NCI-H1417 (cell line): ENCODE measurements at regions not wholly inside any gene's neighbourhood (a gene's known extent, or its start where the extent isn't known, plus 50 kb on each side); places are given as distances from the start of the nearest gene placed in this dataset.

Experiments used
- DNase-seq, 3 experiments: peaks; one replicate each; lab custom pipeline; 2025; lab: John Stamatoyannopoulos, UW

DNA sequence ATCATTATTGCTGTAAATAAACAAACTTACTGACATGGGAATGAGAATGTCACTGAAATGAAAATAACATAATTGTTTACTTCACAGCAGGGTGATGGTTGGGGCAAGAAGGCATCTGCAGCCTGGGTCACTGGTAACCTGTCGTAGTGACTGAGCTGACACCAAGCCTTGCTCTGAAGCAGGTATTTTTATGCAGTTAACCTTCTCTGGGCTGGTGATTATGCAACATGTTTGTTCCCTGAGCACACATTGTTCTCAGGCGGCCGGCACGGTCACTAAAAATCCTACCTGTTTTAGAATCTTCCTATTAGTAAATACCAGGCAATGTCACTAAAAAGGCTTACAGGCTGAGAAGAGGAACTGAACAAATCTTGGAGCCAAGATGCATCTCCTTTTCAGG, 157.7 kb upstream of the NR3C1 start:
- peak in 1 of 3 experiments; percentile 1 for DNase-seq

DNA sequence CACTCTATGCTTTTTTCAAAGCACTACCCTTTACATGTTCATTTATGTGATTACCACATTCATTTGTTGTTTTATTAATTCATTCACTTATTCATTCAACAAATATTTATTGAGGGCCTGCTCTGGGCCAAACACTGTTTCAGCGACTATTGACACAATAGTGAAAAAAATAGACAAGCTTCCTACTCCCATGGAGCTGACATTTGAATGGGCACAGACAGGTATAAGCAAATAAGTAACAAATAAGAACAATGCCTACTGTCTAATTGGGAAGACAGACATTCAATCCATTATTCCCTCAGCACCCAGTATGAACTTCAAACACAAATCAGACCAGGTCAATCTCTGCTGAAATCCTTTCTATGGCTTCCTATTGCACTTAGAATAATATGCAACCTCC, 156.9 kb upstream of the NR3C1 start:
- DNase-seq, result peak in 1 of 3 experiments; percentile 4

DNA sequence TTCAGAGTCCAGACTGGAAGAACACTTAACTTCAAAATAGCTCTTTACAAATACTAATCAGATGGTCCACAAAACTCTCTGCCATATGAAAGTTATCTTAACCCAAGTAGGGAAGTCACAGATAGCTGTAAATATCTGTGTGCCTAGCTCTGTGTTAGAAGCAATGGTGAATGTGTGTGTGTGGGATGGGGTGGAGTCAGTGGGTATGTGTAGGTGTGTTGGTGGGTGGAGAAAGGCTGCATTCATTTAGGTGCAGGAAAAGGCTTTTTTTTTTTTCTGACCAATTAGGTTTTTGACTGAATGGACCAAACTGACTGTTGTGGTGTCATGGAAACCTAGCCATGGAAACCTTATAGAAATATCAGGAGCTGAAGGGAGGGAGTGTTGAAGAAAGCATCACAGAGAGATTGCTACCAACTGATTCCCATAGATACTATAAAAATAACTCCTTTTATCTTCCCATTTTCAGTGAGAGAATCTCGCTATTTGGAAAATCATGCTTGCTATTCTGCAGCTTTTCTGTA, 156.2 kb upstream of the NR3C1 start:
- DNase-seq, result peak in 1 of 3 experiments; percentile 4

DNA sequence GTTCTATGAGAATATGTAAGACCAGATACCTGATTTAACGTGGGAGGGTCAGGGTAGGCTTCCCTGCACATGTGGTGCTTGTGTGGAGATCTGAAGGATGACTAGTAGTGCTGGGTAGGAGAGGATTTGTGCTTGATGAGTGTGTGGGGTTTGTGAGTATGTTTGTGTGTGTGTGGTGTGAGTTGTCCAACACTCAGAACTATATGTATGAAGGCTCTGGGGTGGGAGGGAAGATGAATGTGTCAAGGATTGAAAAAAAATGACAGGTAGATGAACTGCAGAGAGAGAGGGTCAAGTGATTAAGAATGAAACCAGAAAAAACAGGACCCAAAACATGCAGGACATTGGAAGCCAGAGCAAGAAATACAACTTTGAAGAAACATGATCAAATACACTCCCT, 154.6 kb upstream of the NR3C1 start:
- no peak for DNase-seq

DNA sequence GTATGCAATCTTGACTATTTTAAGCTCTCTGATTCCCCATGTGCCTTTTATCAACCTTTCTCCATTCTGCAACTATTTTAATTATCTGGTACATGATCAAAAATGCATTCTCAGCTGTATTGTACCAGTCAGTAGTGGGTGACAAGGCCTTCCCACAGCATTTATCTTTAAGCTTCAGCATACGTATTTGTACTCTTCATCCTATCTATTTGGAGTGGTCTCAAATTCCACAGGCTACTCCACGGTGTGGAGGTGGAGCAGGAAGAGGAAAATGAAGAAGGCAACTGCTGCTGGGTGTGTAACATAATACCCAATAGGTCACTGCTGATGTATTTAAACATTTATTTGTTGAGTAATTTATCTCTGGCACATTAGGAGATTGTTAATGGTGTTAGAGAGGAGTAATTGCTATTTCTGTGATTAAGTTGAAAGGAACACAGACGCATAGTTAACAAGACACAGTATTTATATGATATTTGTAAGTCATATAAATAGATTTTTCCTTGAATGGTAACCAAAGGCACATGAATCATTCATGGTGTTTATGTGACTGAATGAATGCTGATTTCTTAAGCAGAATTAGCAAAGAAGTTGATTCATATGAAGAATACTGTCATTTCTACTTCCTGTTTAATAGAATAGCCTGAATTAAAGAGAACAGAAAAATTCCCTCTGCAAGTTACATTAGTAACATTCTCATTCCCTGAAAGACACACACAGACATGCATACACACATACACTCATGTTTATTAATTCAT, 153.8 kb upstream of the NR3C1 start:
- DNase-seq, result peak; percentile 14 to 78 (median 21)

DNA sequence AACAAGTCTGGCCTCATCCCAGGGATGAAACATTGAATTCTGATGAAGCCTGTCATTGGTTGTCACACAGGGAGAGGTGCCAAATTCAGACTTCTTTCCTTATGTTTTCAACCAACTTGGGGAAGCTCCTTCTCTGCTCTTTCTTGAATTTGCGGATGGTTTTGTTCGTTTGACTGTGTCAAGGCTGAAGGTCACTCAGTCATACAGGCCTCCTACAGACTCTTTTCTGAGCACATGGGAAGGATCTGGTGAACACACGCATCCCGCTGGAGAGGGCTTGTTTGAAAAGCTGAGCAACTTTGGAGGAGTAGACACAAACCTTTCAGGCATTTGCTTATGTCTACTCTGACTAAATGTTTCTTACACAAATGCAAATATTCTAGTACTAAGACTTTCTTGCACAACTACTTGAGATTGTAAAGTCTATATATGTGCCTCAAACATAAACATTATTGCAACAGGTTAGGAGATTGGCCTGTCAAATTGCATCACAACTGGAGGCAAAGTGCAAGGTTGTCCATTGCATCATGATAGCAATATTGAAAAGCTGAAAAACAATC, 151.5 kb upstream of the NR3C1 start:
- DNase-seq, result no peak

DNA sequence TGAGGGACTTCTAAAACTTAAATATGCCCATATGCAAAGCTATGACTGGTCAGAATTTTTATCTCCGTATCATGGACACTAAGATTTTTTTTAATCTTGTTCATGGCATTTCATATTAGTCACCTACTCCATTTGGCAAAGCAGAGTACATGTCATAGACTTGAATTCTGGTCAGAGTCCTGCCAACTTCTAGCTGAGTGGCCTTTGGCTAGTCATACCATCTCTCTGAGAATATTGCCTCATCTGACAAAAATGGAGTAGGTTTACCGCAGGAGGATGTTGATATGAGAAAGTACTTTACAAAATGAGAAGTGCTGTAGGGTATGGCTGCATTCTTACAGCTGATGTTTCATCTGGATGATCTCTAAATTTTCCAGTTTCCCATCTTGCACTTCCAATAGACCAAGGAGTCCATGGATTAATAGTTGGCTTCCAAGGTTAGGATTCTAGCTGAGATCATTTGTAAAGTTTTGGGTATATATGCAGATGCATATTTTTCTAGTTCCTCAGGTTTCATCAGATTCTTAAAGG, 150.8 kb upstream of the NR3C1 start:
- no peak for DNase-seq

DNA sequence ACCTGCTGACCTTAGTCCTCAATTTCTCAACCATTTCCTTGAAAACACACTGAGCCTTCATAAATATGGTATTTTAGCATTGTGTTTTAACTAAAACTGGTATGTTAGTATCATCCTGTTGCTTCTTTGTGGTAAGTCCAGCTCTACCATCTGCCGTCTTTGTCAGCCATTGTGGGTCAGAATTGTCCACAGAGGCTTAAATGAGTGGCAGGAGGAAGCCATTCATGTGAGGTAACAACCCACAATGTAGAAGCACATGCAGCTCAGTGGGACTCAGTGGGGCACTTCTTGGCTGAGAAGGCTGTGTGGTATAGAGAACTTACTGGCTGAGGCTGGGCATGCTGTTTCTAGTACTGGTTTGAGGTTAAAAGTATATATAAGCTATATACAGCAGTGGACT, 149.2 kb upstream of the NR3C1 start:
- DNase-seq, result no peak

DNA sequence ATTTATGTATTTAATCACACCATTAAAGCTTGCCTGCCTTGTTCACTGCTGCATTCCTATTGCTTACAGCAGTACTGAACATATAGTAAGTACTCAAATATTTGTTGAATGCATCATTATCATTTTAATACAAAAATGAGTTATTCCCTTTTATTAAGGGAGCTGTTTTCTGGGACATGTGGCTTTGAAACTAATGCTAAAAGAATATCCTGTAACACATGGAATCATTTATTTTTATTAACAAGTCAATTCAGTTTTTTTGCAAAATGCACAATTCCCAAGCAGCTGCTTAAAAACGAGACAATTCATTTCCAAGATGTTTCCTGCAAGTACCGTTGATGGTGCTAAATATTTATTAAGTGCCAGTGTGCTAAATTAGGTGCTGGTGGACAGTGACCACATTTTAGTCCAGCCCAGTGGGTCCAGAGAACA, 148.3 kb upstream of the NR3C1 start:
- DNase-seq, result no peak

DNA sequence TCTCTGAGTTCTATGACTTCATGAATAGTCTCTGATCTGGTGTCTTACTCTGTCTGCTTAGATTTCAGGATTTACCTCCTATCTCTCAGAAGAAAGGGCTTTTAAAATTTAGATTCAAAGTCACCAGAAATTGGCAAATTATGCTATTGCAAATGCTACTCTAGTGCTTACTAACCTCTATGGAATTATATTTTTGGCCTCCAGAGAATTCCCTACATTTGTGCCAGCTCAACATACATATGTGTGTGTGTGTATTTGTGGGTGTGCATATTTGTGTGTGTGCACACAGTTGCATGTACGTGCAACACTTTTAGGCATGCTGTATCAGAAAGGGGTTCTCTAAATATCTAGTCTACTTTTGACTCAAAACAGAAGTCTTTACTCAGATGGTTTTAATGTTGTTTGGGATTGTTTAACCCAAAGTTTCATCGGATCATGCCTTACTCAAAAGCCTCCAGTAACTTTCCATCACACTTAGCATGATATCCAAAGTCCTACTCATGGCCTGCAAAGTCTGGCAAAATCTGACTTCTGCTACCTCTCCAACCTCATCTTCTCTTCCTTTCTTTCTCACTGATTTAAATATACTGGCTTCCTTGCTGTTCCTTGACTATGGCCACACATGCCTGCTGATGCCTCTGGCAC, 147.6 kb upstream of the NR3C1 start:
- DNase-seq, result no peak

DNA sequence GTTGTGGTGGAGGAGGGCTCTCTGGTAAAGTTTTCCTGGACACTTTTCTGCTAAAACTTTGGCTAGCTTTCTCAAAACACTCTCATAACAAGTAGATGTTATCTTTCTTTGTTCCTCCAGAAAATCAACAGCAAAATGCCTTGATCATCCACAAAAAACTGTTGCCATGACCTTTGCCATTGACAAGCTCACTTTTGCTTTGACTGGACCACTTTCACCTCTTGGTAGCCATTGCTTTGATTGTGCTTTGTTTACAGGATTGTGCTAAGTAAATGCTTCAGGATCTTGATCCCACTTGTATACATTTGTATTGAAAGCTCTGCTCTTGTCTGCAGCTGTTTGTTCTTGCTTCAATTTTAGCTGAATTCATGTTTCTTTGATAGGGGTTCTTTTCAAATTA, 143.9 kb upstream of the NR3C1 start:
- no peak for DNase-seq

DNA sequence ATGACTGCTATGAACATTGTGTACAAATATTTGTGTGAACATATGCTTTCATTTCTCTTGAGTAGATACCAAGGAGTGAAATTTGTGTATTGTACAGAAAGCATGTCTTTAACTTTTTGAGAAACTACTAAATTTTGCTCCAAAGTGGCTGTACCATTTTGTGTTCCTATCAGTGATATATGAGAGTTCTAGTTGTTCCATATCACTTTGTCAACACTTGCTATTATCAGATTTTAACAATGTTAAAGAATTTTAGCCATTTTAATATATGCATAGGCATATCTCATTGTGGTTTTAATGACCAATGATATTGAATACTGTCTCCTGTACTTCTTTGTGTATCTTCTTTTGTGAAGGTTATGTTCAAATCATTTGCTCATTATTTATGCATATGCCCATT, 142.9 kb upstream of the NR3C1 start:
- no peak for DNase-seq

DNA sequence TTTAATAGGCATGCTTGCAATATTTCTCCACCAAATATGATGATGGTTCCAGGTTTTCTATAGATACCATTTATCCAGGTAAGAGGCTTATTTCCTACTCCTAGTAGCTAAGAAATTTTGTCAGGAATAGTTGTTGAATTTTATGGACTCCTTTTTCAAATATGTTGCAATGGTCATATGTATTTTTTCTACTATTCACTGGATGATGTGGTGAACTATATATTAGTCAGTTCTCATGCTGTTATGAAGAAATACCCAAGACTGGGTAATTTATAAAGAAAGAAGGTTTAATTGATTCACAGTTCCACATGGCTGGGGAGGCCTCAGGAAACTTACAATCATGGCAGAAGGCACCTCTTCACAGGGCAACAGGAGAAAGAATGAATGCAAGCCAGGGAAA, 141.1 kb upstream of the NR3C1 start:
- DNase-seq, result no peak

DNA sequence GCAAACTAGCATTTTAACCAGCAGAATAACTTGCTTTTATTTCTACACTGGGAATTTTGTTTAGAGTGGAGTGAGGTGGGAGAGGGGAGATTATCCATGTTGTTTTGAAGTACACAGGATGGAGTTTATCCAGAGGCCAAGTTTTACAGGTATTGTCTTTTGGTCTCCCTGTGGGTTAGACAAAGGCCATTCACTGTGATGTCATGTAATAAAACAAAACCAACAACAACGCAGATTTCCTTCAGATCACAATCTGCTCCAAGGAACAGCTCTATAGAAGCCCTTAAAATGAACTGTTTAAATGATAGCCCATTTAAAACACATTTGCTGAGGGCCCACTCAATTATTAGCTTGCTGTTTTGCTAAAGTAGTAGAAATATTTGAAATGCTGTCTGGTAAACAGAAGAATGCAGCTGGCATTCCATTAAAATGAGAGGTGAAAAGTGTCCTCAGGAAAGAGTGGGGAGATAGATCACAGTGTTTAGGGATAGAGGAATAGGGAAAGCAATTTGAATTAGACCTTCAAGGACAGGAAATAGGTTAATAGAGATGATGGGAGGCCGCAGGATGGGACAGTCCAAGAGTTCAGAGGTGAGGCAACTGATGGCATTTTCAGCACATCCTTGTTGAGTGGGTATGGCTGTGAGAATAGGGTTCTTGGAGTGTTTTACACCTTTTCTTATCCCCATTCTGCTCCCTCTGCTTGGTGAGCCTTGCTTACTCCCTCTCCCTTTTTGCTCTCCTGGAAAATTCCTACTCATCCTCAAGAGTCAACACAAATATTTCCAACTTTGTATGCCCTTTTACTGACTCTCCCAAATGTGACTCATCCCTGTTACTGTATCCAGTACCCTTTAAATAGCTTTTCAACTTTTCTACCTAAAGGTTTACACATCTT, 140.1 kb upstream of the NR3C1 start:
- no peak for DNase-seq

DNA sequence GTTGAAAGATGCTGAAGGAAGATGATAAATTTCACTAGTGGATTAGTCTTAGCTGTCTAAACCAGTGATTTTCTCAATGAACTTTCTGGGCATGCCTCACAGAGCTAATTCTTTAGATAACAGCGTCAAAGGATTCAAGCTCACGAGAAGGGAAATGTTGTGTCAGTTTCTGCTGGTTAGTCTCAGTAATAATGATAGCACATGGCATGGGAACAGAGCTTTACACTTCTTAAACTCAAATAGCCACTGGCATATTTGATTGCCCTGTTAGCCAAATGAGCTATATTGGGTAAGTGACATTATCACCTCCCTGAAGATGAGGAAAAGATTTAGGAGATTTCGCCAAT, 139.3 kb upstream of the NR3C1 start:
- DNase-seq, result no peak

DNA sequence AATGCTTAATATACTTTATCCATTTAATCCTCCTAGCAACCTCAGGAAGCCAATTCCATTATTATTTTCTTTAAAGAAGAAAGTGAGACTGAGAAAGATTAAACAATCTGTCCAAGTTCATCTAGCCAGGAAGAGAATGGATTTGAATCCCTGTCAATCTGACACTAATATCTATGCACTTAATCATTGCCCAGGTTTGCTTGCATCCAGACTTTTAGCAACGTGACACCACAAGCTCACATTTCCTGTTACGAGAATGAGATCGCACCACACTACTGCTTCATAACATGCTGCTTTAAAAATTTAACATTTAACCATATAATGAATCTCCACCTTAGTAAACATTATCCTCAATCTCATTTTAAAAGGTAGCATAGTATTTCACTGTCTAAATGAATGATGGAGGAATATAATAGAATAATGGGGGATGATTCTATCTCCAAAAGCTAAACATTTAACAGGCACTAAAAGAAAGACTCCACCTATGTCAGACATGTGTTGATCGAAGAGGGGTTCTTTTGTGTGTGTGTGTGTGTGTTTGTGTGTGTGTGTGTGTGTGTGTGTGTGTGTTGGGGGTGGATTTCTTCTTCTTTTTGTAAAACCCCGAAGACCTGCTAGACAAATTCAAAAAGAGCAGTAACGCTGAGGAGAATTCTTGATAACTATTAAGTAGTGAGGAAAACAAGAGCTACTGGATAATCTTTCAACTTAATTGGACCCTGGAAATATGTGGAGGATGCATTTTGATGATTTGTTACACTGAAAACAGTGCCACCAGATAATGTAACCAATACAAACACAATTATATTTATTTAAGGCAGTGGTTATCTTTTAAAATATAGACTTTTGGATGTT, 138.7 kb upstream of the NR3C1 start:
- no peak for DNase-seq

DNA sequence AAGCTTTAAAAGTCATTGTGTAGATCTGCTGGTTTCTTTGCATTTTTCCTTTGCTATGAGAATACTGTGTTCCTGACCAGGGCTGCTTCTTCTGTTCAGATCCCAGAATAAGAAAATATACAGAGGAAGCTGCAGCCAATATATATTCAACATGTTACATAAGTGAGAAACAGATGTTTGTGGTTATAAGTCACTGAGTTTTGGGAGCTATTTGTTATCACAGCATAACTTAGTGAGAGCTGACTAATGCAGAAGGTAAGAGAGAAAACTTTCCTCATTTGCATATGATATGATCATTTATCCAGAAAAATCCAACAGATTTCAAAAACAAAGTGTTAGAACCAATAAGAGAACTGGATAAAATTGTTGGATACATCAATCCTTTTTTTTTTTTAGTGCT, 136.3 kb upstream of the NR3C1 start:
- DNase-seq, result no peak

DNA sequence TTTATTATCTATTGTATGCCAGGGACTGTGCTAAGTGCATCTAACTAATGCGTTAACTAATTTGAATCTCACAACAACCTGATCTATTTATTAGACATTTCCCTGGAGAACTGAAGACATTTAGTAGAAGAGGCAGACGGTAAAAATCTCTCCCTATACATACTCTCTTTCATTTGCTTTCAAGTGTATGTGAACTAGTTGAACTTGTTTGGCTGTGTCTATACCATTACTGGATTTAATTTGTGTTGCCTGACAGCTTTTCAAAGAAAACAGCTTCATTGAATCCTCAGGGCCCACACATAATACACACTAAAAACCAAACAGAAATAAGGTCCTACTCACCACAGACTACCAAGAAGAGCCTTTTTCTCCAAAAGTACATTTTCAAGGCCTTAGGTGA, 133.6 kb upstream of the NR3C1 start:
- no peak for DNase-seq

DNA sequence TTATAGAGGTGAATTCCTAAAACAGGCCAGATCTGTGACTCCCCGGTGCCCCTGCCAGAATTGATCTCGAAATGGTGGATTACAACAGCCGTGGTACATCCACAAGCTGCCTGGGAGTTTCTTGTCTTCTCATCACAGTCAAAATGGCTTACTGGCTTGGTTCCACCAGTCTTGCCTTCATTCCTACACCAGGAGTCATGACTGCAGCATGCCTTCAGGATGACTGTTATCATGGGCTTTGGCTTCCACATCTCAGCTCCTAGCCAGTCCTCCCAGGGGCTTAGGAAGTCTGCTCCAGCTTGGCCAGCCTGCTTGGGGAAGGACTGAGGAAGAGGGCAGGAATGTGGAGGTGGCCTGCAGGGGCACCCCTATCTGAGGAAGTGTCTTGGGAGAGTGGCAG, 132.9 kb upstream of the NR3C1 start:
- DNase-seq, result no peak

DNA sequence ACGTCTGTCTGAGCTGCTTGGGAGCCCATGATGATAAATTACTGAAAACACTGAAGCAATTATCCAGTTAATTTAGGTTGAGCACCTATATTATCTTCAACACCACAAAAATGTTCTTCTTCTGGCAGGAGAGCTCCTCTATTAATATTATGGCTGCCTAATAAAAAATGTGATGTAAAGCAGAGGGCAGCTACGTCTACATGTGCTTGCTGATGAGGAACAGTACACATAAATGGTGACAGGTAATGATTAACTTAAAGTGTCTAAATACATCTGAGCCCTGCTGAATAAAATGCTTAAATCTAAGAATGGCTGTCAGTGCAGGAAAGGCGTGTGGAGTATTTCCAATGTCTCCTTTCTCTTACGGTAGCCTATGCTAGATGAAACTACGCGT, 131.3 kb upstream of the NR3C1 start:
- DNase-seq, result peak in 1 of 3 experiments; percentile 5
